Stimulated activated CD8-positive, alpha-beta memory T cell treated with anti-CD3 and anti-CD28 coated beads, Interleukin-2, amount 100 ng/mL, for 1 hour (primary cell): ENCODE measurements at regions not wholly inside any gene's neighbourhood (a gene's known extent, or its start where the extent isn't known, plus 50 kb on each side); places are given as distances from the start of the nearest gene placed in this dataset.

ENCODE experiments used
- DNase-seq, 2 donors: peaks; one replicate each; pipeline ENCODE4 v3.0.0-alpha.2; 2020; ENCODE audit warnings: low read depth in 2 of 2

DNA sequence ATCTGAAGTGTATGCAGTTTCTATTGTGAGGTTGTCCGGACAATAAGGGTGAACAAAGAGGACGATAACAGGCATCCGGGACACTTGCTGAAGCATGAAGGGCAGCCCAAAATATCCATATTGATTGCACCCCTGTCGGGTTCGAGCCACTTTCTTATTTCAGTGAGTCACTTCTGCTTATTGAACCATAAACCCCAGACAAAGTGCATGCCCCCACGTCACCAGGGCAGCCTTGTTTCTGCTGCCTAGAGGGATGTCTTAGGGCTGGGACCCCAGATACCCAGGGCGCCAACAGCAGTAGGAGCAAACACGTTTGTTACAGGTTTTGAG is 175.3 kb upstream of the LYZL1 start:
- DNase-seq: no peak

GRCh38 chr10:29114141-29114540 is 174.7 kb upstream of the LYZL1 start:
- DNase-seq: no peak

DNA sequence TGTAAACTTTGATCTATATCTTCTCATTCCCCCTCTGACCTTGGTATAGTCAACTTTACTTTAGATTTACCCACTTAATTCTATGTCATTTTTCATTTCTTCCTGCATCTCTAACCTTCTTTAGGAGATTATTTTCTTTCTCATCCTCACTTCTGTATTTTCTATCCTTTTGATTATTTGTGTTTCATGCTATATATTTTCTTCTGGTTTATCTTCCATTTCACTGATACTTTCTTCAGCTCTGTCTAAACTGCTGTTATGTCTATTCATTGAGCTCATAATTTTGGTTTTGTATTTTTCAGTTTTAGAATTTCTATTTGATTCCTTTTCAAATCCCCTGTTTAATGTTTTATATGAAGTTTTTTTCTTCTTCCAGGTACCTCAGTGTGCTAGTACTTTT is 171.1 kb upstream of the LYZL1 start:
- no peak for DNase-seq

- no peak for DNase-seq
Measured at GRCh38 chr10:29119374-29119773, 169.5 kb upstream of the LYZL1 start.

GRCh38 chr10:29120216-29120615 is 168.7 kb upstream of the LYZL1 start:
- DNase-seq: no peak

GRCh38 chr10:29124864-29125263 is 164.0 kb upstream of the LYZL1 start:
- no peak for DNase-seq

DNA sequence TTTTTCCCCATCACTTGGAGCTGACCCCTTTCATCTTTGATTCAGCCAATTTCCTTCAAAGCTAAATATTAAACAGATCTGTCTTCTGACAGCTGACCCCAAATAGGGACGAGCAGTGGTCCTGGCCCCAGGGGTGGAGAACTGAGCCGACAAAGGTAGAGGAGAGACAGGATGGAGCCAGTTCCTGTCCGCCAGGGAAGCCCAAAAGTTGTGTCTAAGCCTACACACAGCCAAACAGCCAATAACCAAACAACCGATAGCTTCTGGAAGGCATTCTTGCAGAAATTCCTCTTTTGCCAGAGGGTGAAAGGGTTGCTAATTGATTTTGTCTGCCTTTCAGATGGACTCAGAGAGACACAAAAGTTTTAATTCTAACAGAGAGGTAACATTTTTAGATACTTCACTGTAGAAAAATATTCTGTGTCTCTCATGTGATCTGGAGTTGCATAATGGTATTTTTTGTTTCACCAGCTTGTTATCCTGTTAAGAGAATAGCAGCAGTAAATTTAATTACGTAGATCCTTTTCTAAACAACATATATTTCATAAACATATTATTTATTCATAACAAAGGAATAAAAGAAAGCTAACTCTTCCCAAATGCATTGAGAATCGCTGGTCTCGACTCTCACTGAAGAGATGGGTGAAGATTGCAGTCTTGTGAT is 161.7 kb upstream of the LYZL1 start:
- DNase-seq: no peak

- no peak for DNase-seq
Measured at GRCh38 chr10:29127731-29128130, 161.1 kb upstream of the LYZL1 start.

DNA sequence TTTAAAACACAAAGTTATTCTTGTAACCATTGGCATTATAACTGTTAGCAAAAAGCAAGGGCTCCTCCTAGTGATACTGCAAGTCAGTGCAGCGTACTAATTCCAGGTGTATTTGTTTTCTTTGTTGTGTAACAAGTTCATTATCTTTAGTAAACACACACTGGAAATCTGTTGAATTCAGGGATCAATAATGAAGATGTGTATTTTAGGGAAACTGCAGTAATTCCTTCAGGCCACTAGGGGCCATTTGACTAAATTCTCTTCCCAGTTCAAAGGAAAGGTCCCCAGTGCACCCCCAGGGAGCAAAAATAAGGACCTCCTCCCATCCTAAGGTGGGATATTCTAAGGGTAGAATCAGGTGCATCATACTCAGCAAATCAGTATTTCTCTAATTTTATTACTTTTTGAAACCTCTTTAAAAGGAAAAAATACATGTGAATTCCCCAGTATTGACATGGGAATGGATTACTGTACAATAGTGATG is 158.6 kb upstream of the LYZL1 start:
- no peak for DNase-seq

DNA sequence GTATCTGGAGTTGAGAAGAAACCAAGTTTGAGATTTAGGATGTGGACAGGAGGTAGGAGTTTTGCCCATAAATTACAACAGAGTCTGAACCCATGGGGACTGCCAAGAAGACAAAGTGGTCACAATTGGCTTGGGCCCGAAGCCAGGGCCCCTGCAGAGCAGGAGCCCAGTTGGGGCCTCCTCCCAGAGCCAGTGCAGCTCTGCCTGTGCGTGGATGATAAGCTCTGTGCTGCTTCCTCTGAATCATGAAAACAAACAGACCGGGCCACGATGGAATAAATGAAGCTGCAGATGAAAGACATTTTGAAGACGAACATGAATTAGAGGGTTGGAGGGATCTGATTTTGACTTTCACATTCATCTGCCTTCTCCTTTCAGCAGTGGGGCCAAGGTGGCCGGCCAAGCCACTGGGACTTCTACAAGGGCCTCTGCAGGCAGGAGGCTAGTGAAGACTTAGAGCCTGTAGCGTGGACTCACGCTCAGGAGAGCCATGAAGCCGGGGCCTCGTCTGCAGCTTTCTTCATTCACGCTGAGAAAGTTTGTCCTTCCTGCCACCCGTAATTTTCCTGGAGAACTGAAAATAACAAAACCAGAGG is 156.8 kb upstream of the LYZL1 start:
- DNase-seq: no peak

GRCh38 chr10:29132551-29133111 is 156.2 kb upstream of the LYZL1 start:
- no peak for DNase-seq

- no peak for DNase-seq
Measured at GRCh38 chr10:29135337-29135736, 153.5 kb upstream of the LYZL1 start.

- no peak for DNase-seq
Measured at GRCh38 chr10:29136411-29136810, 152.5 kb upstream of the LYZL1 start.

DNA sequence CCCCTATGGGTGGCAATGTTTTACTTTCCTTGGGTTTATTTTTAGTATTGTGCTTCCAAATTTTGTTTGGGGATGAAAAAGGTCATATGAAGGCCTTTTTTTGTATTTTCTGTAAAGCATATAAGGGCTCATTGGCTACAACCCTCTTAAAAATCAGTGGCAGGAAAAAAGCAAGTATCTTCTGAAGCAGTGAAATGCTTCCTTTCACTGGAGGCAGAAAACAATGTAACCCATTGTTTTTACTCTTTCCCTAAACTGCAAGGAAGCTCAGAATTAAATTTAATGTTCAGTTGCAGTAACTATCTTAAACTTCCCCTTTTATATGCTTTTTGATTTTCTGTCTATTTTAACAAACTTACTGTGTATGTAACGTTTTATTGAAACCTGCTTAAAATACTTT is 148.7 kb upstream of the LYZL1 start:
- no peak for DNase-seq

DNA sequence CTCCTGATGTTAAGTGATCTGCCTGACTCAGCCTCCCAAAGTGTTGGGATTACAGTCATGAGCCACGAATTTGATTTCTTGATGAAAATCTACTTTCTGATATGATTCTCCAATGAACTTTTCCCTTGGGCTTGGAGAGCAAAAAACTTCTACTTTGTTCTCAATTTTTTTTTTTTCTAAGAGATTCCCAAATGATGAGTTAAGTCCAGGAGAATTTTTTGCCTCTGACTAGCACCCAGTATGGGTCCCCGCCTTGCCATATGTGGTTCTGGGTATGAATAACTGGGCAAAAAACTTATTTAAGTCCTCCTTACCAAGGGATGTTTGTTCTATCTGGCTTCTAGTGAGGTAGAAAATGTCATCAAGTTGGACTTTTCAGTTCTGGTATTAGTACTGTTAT is 147.9 kb upstream of the LYZL1 start:
- DNase-seq: no peak

- no peak for DNase-seq
Measured at GRCh38 chr10:29141761-29142160, 147.1 kb upstream of the LYZL1 start.

DNA sequence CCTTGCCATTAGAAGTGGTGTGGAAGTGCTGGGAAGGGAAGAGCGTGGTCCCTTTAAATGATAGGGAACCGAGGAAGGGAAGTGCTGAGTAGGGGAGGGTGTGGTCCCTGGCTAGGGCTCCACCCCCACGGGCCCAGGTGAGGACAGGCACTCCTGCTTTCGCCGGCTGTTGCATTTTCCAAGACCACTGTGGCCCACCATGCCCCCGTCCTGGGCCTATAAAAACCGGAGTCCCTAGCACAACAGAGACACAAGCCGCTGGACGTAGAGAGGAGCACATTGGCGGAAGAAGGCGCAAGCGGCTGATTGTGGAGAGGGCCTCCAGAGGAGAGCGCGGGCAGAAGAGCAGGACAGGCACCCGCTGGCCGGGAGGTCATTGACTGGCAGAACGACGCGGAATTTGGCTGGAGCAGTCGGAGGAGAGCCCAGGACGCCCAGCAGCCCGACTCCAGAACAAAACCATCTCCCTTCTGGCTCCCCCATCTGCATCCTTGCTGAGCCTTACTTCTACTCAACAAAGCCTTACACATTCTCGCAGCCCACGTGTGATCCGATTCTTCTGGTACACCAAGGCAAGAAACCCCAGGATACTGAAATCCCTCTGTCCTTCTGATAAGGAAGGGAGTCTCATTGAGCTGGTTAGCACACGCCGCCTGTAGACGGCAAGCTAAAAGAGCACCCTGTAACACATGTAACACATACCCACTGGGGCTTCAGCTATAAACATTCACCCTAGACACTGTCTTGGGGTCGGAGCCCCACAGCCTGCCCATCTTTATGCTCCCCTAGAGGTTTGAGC is 146.2 kb upstream of the LYZL1 start:
- DNase-seq: no peak

DNA sequence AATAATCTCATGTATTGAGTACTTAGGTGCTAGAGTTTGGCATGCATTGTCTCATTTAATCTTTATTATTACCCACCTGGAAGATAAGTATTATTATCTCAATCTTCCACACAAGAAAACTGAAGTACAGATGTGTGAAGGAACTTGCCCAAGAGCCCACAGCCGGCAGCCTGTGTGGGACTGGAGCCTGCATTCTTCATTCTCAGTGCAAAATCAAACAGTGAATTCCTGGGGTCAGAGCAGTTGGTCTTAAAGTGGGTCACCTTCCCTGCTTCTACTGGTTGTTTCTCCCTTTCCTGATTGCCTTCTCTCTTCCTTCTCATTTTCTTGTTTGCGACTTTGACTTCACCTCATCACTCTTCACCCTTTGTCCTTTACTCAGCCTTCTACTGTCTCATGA is 144.7 kb upstream of the LYZL1 start:
- no peak for DNase-seq

DNA sequence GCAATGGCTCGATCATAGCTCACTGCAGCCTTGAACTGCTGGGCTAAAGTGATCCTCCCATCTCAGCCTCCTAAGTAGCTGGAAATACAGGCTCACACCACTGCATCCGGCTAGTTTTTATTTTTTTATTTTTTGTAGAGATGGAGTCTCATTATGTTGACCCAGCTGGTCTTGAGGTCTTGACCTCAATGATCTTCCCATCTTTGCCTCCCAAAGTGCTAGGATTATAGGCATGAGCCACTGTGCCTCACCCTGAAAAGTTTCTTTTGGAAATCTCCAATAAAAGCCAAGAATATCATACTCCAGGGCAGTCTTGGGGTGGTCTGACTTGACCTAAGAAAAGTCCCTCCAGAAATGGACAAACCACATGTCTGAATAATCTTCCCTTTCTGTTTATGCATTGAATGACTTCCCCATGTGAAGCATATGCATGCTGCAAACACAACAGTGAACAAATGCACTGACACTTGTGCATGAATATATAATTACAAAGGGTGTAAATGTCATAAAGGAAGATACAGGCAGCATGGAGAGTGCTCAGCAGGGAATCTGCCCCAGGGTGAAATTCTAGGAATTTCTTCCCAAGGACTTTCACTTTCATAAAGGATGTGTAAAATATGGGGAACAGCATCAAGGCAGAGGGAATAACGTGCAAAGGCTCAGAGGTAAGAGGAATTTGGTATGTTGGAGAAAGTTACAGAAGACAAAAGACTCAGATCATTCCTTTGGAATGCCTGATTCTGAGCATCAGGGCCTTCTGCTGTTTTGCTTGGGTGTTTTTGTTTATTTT is 142.4 kb upstream of the LYZL1 start:
- no peak for DNase-seq

GRCh38 chr10:29150010-29150409 is 138.9 kb upstream of the LYZL1 start:
- no peak for DNase-seq

- DNase-seq: no peak
Measured at GRCh38 chr10:29151005-29151404, 137.9 kb upstream of the LYZL1 start.

- no peak for DNase-seq
Measured at GRCh38 chr10:29157321-29157720, 131.5 kb upstream of the LYZL1 start.
